Panc1 (cell line): ENCODE measurements at regions not wholly inside any gene's neighbourhood (a gene's known extent, or its start where the extent isn't known, plus 50 kb on each side); places are given as distances from the start of the nearest gene placed in this dataset.
A peak's percentile ranks its signal among the peaks of the same experiment; 100 is the strongest.

ENCODE experiments used
- ATAC-seq: fragments of 200-7000 bp; cut with Tn5 transposase; 2 replicates; pipeline ENCODE4 v1.9.1; 2020; ENCODE audit warnings: mild to moderate bottlenecking, moderate library complexity
- BruUV-seq: library from RNA; stranded (reverse); fragments of 400-500 nt; replicated peaks from 2 replicates; lab custom pipeline; 2021; lab: Mats Ljungman, UMichigan
- CTCF ChIA-PET: fragments of 300-600 bp; sonication (Branson Sonifier 250); formaldehyde crosslinking; loops from one replicate; lab custom pipeline; 2022; ENCODE audit warnings: antibody characterized with exemption; lab: Charles Lee
- POLR2A ChIA-PET: fragments of 300-600 bp; sonication (Branson Sonifier 250); formaldehyde crosslinking; loops from one replicate; lab custom pipeline; 2022; ENCODE audit warnings: antibody characterized with exemption; lab: Charles Lee
- DNase-seq: peaks from one replicate; pipeline ENCODE4 v3.0.0-alpha.2; 2010; ENCODE audit warnings: low read depth, low spot score
- H3K27ac ChIP-seq: 2 replicates; pipeline ENCODE4 v1.5.1; 2011; ENCODE audit warnings: mild to moderate bottlenecking, low read length, inconsistent platforms
- H3K27me3 ChIP-seq: fragments of 200-500 bp; sonication (Bioruptor generic); 2 replicates; pipeline ENCODE4 v1.6.0; 2014; ENCODE audit warnings: low read length, inconsistent platforms; ENCODE audit not compliant: control insufficient read depth, insufficient read depth
- H3K36me3 ChIP-seq: fragments of 200-500 bp; sonication (Bioruptor generic); 2 replicates; pipeline ENCODE4 v1.5.1; 2014; ENCODE audit warnings: inconsistent platforms, mild to moderate bottlenecking, low read length, moderate library complexity; ENCODE audit not compliant: control insufficient read depth, insufficient read depth
- H3K4me1 ChIP-seq: 2 replicates; pipeline ENCODE4 v1.5.1; 2011; ENCODE audit warnings: inconsistent platforms, mild to moderate bottlenecking, low read length, moderate library complexity; ENCODE audit not compliant: control insufficient read depth, insufficient read depth
- H3K4me3 ChIP-seq, 2 experiments: 2 replicates each; pipeline ENCODE4 v1.5.1; 2011 to 2012; ENCODE audit warnings: low read depth in 2 of 2, low read length in 2 of 2, mild to moderate bottlenecking in 2 of 2, inconsistent platforms in 1 of 2, moderate library complexity in 1 of 2
- H3K9me3 ChIP-seq: fragments of 200-500 bp; sonication (Bioruptor generic); 2 replicates; pipeline ENCODE4 v1.5.1; 2014; ENCODE audit warnings: low read depth, mild to moderate bottlenecking, inconsistent platforms, low read length, moderate library complexity; ENCODE audit not compliant: control insufficient read depth, insufficient read depth
- CTCF ChIP-seq: fragments of 450-650 bp; IDR thresholded peaks from 2 replicates; pipeline ENCODE4 v1.5.1; 2017; ENCODE audit warnings: mild to moderate bottlenecking
- POLR2AphosphoS5 ChIP-seq: IDR thresholded peaks from 2 replicates; pipeline ENCODE4 v1.6.1; 2012; ENCODE audit warnings: mild to moderate bottlenecking, low read depth, low read length, moderate library complexity
- SIN3A ChIP-seq: IDR thresholded peaks from 2 replicates; pipeline ENCODE4 v1.6.1; 2012; ENCODE audit warnings: low read depth, mild to moderate bottlenecking, low read length, moderate library complexity, borderline replicate concordance; ENCODE audit not compliant: insufficient read depth
- TCF7L2 ChIP-seq: IDR thresholded peaks from 2 replicates; pipeline ENCODE4 v1.6.1; 2011; ENCODE audit warnings: mild to moderate bottlenecking, low read depth, low read length, inconsistent platforms
- in situ Hi-C: cut with HindIII; loops from 2 replicates; pipeline ENCODE4 v1.10.0; 2016; ENCODE audit warnings: low sequenced_read_pairs, low pct_unique_long_range_greater_than_20kb
- intact Hi-C: fragments of 100-400 bp; cut with micrococcal nuclease; formaldehyde crosslinking; loops from one replicate; pipeline ENCODE4 v1.10.0; 2022; ENCODE audit not compliant: unreplicated experiment
- TF ChIP-seq, protein P1 (sequence below), 2 experiments: IDR thresholded peaks; 2 replicates each; pipeline ENCODE4 v1.6.1; 2011 to 2012; ENCODE audit warnings: low read depth in 2 of 2, control low read depth in 1 of 2, low read length in 1 of 2, mild to moderate bottlenecking in 1 of 2, moderate library complexity in 1 of 2; ENCODE audit not compliant: insufficient read depth in 1 of 2

DNA sequence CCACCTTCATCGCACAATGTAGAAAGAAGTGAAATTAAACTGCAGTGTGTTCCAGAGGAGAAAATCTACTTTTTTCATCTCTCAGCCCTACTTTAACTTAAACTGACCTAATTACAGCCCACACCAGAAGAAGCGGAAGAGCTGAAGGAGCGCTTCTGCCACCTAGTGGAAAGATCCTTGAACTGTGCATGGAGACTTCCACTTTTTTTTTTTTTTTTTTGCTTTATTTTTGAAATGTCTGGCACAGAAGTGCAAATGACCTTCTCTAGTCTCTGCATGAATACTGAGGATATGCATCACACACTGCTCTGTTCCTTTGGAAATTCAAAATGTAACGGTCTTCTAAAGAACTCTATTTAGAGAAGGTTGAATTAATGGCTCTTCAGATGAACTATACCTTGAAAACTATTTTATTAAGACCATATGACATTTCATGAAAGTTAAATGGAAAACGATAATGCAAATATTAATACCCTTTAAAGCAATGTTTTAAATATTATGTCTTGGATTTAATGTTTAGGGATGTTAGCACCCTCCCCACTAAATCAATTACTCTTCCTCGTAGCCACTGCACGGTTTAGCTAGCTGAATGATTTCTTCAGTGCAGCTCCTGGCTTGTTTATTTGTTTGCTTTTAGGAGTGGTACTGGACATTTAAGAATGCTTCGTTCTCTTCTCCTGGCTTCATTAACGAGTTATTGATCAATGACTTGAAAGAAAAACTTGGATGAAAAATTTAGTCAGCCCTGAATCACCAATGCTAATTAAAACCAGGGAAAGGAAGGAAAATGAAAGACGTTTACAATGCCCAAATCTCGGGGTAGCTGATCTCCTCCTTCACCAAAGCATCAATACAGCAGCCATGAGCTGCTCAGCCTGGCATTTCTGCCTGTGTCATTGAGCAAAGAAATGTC is 569.6 kb upstream of the GJE1 start:
- peaks cover 17% of the 10 kb centered on the region for H3K4me1 ChIP-seq
- BruUV-seq = no TSS peak
- no peaks in the 10 kb centered on the region for H3K9me3 ChIP-seq
- H3K27me3 ChIP-seq = no peaks in the 10 kb centered on the region
- in situ Hi-C loops (no loop called here), intact Hi-C loops (no loop called here)
- DNase-seq (peak; percentile 77), ATAC-seq (peak; percentile 78)
- CTCF ChIA-PET = interaction anchor here (0.6 to 0.7 kb wide), 4 partner anchors 458 to 1800 kb away, joined by 3 to 6 read pairs (median 3); no protein-coding TSS in a partner anchor
- H3K36me3 ChIP-seq = no peaks in the 10 kb centered on the region
- POLR2A ChIA-PET = interaction anchor here (0.8 kb wide), 1 partner anchor 1256 kb away, joined by 5 read pairs; no protein-coding TSS in a partner anchor
- peak overlapping the region; percentile 92 for H3K27ac ChIP-seq
- TF ChIP-seq CTCF = peak; percentile 88
- TF ChIP-seq, protein P1, sequence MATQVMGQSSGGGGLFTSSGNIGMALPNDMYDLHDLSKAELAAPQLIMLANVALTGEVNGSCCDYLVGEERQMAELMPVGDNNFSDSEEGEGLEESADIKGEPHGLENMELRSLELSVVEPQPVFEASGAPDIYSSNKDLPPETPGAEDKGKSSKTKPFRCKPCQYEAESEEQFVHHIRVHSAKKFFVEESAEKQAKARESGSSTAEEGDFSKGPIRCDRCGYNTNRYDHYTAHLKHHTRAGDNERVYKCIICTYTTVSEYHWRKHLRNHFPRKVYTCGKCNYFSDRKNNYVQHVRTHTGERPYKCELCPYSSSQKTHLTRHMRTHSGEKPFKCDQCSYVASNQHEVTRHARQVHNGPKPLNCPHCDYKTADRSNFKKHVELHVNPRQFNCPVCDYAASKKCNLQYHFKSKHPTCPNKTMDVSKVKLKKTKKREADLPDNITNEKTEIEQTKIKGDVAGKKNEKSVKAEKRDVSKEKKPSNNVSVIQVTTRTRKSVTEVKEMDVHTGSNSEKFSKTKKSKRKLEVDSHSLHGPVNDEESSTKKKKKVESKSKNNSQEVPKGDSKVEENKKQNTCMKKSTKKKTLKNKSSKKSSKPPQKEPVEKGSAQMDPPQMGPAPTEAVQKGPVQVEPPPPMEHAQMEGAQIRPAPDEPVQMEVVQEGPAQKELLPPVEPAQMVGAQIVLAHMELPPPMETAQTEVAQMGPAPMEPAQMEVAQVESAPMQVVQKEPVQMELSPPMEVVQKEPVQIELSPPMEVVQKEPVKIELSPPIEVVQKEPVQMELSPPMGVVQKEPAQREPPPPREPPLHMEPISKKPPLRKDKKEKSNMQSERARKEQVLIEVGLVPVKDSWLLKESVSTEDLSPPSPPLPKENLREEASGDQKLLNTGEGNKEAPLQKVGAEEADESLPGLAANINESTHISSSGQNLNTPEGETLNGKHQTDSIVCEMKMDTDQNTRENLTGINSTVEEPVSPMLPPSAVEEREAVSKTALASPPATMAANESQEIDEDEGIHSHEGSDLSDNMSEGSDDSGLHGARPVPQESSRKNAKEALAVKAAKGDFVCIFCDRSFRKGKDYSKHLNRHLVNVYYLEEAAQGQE (IDR thresholded peaks at IDR 0.05; ENCODE audit: insufficient read depth in 1 of 2, low read depth in 2 of 2, low read length in 1 of 2) = no peak
- TF ChIP-seq SIN3A = no peak
- peak overlapping the region; percentile 24 to 58 for H3K4me3 ChIP-seq

GRCh38 chr6:141562186-141562811 is 570.4 kb upstream of the GJE1 start:
- ChIA-PET POLR2A (interaction anchor here (0.8 kb wide), 1 partner anchor 1255 kb away, joined by 5 read pairs; no protein-coding TSS in a partner anchor), CTCF (interaction anchor here (0.6 to 1.0 kb wide), 2 partner anchors 181 to 1449 kb away, joined by 6 to 9 read pairs; no protein-coding TSS in a partner anchor)
- no peaks in the 10 kb centered on the region for H3K9me3 ChIP-seq
- peak overlapping the region; percentile 92 for H3K27ac ChIP-seq
- intact Hi-C loops (no loop called here), in situ Hi-C loops (no loop called here)
- DNase-seq (no peak), ATAC-seq (peak; percentile 83)
- peak overlapping the region; percentile 24 to 58 for H3K4me3 ChIP-seq
- BruUV-seq = no TSS peak
- peaks cover 17% of the 10 kb centered on the region for H3K4me1 ChIP-seq
- H3K36me3 ChIP-seq = no peaks in the 10 kb centered on the region
- H3K27me3 ChIP-seq = no peaks in the 10 kb centered on the region
- no peak for TF ChIP-seq CTCF
- TF ChIP-seq TCF7L2 = no peak
- no peak for TF ChIP-seq POLR2AphosphoS5
- no peak for TF ChIP-seq SIN3A
- TF ChIP-seq, protein P1 (IDR thresholded peaks at IDR 0.05; ENCODE audit: insufficient read depth in 1 of 2, low read depth in 2 of 2, low read length in 1 of 2) = no peak
